HG03139 (cell line): ENCODE measurements at regions not wholly inside any gene's neighbourhood (a gene's known extent, or its start where the extent isn't known, plus 50 kb on each side); places are given as distances from the start of the nearest gene placed in this dataset.
"Not testable (repeated sequence)": the region's sequence is repeated elsewhere in the genome, so short reads cannot be mapped to it uniquely, and the experiment has no call there.

ENCODE experiments used
- ATAC-seq: cut with Tn5 transposase; IDR thresholded peaks from one replicate; pipeline ENCODE4 v1.9.1; 2021; ENCODE audit not compliant: unreplicated experiment

- no peak for ATAC-seq
Observed at GRCh38 chr5:107011605-107012004, 659.1 kb downstream of the EFNA5 start.

- no peak for ATAC-seq
Observed at GRCh38 chr5:107010060-107010459, 660.7 kb downstream of the EFNA5 start.

GRCh38 chr5:107005653-107006052 lies 665.1 kb downstream of the EFNA5 start:
- ATAC-seq, result no peak

GRCh38 chr5:107005161-107005560 lies 665.6 kb downstream of the EFNA5 start:
- no peak for ATAC-seq

DNA sequence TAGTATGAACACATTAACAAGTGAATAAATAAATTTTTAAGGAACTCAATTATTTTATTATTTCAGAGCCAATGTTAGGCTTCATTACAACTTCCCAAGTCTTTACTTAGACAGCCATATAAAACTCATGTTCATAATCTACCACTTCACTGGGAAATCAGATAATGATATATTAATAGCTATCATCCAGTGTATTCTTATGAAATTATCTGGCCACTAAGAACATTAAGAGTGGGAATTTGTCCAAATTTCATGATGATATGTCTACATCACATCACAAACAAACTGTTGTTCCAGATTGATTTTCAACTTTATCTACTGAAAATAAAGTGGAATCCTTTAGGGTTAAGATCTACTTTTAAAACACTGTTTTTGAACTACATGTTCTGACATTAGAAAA lies 668.6 kb downstream of the EFNA5 start:
- no peak for ATAC-seq

GRCh38 chr5:106999506-106999905 lies 671.2 kb downstream of the EFNA5 start:
- ATAC-seq, result not testable (repeated sequence)

- no peak for ATAC-seq
Observed at GRCh38 chr5:106986006-106986405, 684.7 kb downstream of the EFNA5 start.

DNA sequence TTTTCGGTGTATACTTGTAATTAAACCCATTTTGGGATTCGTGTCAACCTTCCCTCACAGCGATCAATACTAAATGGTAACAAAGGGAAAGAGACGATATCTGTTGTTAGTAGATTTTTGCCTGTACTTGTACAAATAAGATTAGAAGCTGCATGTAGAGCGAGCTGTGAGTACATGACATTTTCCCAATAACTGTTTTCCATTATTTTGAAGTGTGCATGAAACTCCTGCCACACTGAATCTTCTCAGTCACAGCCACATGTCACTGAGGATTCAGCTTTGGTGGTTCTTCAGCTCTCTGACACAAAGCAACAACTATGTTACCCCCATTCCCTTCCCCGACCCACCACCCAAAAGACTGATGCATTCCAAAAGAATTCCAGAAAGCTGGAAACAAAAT lies 685.6 kb downstream of the EFNA5 start:
- ATAC-seq, result no peak

- not testable (repeated sequence) for ATAC-seq
Observed at GRCh38 chr5:106979178-106979577, 691.6 kb downstream of the EFNA5 start.

GRCh38 chr5:106978582-106979165 lies 692.1 kb downstream of the EFNA5 start:
- ATAC-seq, result not testable (repeated sequence)

- ATAC-seq, result no peak
Observed at GRCh38 chr5:106976363-106976762, 694.4 kb downstream of the EFNA5 start.

DNA sequence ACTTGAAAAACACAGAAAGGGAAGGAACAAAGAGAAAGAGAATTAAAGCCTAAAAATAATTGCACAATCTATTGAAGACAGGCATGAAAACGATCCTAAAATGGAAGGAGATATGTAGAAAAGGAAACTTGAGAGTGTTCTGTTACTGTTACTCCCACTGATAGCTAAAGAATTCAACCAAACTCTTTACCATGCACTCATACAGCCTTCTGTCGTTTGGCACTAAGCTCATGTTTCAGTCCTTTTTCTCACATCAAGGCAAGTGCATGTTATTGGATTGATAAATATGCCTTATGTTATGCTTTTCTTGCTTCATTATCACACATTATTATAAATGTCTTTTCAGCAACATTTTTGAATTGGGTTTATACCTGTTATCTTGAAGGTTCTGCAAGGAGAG lies 696.5 kb downstream of the EFNA5 start:
- no peak for ATAC-seq

DNA sequence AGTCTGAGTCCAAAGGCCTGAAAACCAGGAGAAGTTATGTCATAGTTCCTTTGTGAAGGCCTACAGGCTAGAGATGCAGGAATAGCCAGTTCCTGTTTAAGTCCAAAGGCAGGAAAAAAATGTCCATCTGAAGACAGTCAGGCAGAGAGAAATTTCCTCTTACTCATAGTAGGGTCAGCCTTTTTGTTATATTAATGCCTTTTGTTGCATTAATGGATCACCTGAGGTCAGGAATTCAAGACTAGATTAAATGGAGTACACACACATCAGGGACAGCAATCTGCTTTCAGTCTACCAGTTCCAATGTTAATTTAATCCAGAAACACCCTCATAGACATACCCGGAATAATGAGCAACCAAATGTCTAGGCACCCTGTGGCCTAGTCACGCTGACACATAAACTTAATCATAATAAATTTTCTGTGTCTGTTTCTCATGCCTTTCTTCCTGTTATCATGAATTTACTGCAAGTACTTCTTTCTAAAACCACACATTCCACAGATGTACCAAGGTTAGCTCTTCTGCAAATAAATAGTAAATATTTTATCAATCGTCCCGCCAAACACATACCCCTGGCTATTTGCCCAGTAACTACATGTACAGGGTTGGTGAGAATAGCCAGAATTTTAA lies 703.9 kb downstream of the EFNA5 start:
- no peak for ATAC-seq

- peak; percentile 63 for ATAC-seq
Observed at GRCh38 chr5:106964132-106964531, 706.6 kb downstream of the EFNA5 start.

DNA sequence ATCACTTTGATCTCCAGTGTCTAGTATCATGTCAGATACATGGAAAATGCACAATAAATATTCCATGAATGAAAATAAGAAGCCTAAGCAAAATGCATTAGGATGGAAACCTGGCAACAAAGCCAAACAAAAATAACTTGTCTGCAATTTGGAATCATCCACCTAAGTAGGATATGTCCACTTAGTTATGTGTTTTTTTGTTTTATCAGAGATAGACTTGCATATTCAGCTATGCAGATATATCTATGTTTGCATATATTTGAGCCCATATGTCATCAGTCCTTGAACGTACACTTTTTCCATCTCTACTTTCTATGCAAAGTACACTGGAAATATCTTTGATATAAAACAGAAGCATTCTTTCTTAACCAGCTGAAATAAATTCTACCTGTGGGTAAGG lies 707.1 kb downstream of the EFNA5 start:
- no peak for ATAC-seq

DNA sequence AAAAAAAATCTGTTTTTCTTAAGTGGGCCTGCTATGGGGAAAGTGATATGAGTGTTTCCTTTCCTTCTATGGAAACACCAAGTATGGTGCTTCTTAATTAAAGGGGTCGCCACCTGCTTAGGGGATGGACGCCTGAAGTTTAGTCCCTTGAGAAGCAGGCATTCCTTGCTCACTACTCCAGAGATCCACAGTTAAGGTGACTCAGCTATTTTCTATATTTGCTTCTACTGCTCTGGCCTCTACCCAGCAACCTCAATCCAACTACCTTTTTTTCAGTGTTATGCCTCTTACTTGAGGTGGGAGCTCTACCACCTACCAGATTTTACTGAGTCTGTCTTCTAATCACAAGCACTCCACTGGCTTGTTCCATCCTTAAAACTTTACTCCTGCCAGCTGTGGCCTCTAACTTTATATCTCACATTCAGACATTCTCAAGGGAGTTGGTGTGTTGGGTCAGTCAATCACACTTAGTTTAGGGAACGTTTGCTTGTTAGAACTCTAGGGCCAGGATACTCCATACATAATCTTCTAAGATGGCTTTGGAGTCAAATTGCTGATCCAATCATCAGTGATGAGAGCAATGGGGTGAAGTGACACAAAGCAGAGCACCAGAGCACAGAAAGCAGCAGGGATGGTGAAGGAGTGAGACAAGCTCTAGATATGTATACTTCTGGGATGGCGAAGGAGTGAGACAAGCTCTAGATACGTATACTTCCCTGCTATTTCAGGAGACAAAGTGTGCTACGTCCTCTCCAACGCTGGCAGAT lies 708.1 kb downstream of the EFNA5 start:
- ATAC-seq, result no peak

DNA sequence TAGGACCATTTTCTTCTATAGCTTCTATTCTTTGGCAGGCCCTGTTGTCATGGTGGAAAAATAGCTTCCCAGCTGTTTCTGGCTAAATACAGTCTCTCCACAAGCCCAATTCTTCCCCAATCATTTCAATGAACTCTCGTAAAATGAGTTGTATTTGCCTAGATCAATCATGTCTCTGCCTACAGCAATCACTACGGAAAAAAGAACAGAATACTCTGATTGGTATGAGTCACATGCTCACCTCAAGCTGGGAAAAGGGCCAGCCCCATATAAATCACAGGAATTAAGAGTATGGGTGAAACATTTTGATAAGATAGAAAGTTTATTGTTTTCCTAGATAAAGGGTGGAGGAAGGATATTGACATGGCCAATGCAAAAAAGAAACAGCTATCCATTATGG lies 711.4 kb downstream of the EFNA5 start:
- ATAC-seq, result no peak

GRCh38 chr5:106957336-106957735 lies 713.4 kb downstream of the EFNA5 start:
- no peak for ATAC-seq

GRCh38 chr5:106956886-106957285 lies 713.9 kb downstream of the EFNA5 start:
- no peak for ATAC-seq

- no peak for ATAC-seq
Observed at GRCh38 chr5:106956187-106956586, 714.5 kb downstream of the EFNA5 start.

GRCh38 chr5:106940986-106941385 lies 729.8 kb downstream of the EFNA5 start:
- no peak for ATAC-seq

GRCh38 chr5:106940301-106940846 lies 730.4 kb downstream of the EFNA5 start:
- no peak for ATAC-seq
